ENCODE measurements at regions not wholly inside any gene's neighbourhood (a gene's known extent, or its start where the extent isn't known, plus 50 kb on each side); places are given as distances from the start of the nearest gene placed in this dataset.

GRCh38 chr1:218573925-218574324, 228.8 kb downstream of the TGFB2 start:
- in situ Hi-C loops (cut with HindIII; ENCODE audit: low sequenced_read_pairs) = loop anchor here (5.0 kb wide), 1 partner anchor 42 kb away; no protein-coding TSS in a partner anchor

DNA sequence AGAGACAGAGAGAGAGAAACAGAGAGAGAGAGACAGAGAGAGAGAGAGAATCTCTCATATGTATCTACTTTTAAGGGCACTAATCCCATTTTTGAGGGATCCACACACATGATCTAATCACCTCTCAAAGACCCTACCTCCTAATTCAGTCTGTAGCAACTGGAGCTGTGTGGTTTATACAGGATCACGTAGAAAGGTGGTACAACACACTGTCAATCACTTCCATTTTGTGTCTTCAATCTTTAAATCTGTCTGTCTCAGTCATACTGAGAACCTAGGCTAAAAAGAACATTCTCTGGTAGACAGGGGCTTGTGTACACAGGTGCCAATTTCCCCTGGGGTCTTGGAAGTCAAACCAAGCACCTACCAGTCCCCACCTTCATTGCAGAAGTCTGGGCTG, 229.9 kb downstream of the TGFB2 start:
- in situ Hi-C loops (cut with HindIII; ENCODE audit: low sequenced_read_pairs) = no loop called here

GRCh38 chr1:218575856-218576255, 230.7 kb downstream of the TGFB2 start:
- in situ Hi-C loops (cut with HindIII; ENCODE audit: low sequenced_read_pairs) = no loop called here

DNA sequence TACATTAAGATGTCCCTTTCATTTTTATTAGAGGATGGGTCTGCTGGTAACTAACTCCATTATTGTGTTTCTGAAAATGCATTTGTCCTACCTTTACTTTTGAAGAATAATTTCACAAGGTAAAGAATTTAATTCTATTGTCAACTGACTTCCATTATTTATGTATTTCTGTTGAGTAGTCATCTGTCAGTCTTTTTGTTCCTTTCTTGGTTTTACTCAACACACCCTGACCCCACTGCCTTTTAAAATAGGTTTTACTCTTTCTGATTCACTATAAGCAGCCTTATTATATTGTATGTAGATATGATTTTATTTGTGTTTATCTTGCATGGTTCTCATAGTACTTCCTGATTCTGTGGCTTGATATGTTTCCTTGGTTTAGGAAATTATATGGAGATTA, 237.5 kb downstream of the TGFB2 start:
- in situ Hi-C loops (cut with HindIII; ENCODE audit: low sequenced_read_pairs) = no loop called here

- in situ Hi-C loops (cut with HindIII; ENCODE audit: low sequenced_read_pairs) = no loop called here
Observed at GRCh38 chr1:218584418-218585155, 239.5 kb downstream of the TGFB2 start.

GRCh38 chr1:218585511-218586184, 240.5 kb downstream of the TGFB2 start:
- in situ Hi-C loops (cut with HindIII; ENCODE audit: low sequenced_read_pairs) = no loop called here

- in situ Hi-C loops (cut with HindIII; ENCODE audit: low sequenced_read_pairs) = no loop called here
Observed at GRCh38 chr1:218587900-218588299, 242.8 kb downstream of the TGFB2 start.

- in situ Hi-C loops (cut with HindIII; ENCODE audit: low sequenced_read_pairs) = no loop called here
Observed at GRCh38 chr1:218588540-218589172, 243.5 kb downstream of the TGFB2 start.

DNA sequence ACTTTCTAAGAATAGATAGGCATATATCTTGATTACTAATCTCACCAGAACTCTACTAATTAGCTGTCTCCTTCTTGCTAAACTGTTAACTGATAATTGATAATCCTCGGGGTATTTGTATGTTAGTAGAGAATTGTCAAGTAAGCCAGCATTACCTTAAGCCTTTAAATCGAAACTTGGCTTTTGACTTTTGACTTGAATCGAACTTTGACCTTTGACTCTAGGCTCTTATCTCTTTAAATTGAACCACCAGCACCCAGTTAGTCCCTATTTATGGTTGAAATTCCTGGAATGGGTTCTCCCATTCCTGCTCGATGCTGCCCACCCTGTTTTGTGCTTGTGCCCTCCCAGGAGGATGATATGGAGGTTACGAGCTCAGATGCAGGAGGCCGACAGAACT, 244.4 kb downstream of the TGFB2 start:
- in situ Hi-C loops (cut with HindIII; ENCODE audit: low sequenced_read_pairs) = no loop called here

- in situ Hi-C loops (cut with HindIII; ENCODE audit: low sequenced_read_pairs) = no loop called here
Observed at GRCh38 chr1:218591966-218592365, 246.8 kb downstream of the TGFB2 start.

- in situ Hi-C loops (cut with HindIII; ENCODE audit: low sequenced_read_pairs) = no loop called here
Observed at GRCh38 chr1:218592688-218593087, 247.6 kb downstream of the TGFB2 start.

DNA sequence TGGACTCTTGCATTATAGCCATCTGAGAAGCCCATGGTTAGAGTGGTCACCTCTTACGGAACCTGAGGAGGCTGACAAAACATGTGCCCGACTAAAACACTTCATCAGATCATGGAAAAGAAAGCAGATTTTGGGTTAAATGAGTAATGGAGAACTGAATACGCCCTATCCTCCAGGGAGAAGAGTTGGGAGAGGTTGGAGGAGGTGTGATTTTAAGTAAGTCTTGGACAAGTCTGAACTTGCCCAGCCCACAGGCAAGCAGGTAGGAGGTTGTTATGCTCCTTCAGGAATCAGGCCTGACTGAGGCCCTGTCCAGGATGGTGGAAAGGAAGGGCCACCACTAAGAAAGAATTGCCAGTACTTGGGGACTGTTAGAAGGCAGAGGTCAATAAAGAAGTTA, 255.8 kb downstream of the TGFB2 start:
- in situ Hi-C loops (cut with HindIII; ENCODE audit: low sequenced_read_pairs) = no loop called here

DNA sequence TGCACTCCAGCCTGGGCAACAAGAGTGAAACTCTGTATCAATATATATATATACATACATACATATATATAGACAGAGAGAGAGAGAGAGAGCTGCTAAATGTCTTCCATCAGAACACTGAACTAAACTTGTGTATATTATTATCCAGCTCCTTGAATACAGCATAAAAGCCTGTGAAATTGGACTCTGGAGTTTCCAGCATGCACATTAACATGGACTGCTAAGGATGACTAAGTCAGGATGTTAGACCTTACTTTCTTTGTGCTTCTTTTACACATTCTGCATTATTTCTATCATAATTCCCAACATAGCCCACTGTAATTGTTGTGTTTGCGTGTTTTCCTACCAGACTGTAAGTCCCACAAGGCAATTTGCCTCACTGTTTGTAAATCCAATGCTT, 259.1 kb downstream of the TGFB2 start:
- in situ Hi-C loops (cut with HindIII; ENCODE audit: low sequenced_read_pairs) = no loop called here

DNA sequence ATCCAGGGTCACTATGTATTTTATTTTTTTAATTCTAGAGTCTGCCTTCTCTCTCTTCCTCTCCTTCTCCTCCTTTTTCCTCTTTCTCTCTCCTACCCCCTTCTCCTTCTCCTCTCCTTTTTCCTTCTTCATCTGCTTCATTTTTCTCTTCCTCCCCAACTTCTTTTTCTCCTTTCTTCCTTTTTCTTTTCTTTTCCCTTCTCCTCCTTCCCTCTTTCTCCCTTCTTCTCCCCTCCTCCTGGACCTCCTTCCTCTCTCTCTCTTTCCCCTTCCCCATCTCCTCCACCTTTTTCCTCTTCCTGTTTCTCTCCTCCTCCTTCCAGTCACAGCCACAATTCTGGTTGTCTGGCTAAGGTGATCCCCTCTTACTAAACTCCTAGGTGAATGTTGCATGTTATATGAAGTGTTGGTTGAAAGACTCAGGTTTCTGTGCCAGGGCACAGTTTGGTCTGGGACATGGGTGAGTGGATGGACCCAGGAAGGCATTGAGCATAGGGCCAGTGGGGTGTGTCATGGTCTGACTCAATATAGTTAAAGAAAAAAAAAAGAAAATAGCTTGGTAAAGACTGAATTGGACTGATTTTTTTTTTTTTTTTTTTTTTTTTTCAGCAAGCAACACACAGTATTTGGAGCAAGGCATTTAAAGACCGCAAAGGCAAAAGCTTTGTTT, 266.9 kb downstream of the TGFB2 start:
- in situ Hi-C loops (cut with HindIII; ENCODE audit: low sequenced_read_pairs) = no loop called here

GRCh38 chr1:218613105-218613504, 268.0 kb downstream of the TGFB2 start:
- in situ Hi-C loops (cut with HindIII; ENCODE audit: low sequenced_read_pairs) = no loop called here

GRCh38 chr1:218614031-218614430, 268.9 kb downstream of the TGFB2 start:
- in situ Hi-C loops (cut with HindIII; ENCODE audit: low sequenced_read_pairs) = no loop called here

DNA sequence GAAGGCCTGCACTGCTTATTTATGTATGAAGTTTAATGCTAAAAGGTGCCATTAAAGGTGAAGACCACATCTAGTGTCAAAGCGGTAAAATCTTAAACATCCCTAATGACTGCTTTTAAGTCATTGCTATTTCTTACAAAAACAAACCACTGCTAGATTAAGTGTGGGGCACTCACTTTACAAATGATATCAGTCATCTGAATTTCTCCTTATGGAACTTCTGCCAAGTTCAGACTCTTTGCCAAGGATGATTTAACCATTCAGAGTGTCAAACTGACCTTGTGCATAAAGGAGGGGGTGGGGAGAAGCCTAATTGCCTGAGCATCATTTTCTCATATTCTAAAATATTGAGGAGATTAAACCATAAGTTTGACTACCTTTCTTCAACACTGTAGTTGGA, 271.5 kb downstream of the TGFB2 start:
- in situ Hi-C loops (cut with HindIII; ENCODE audit: low sequenced_read_pairs) = no loop called here

- in situ Hi-C loops (cut with HindIII; ENCODE audit: low sequenced_read_pairs) = no loop called here
Observed at GRCh38 chr1:218617986-218618385, 272.9 kb downstream of the TGFB2 start.

DNA sequence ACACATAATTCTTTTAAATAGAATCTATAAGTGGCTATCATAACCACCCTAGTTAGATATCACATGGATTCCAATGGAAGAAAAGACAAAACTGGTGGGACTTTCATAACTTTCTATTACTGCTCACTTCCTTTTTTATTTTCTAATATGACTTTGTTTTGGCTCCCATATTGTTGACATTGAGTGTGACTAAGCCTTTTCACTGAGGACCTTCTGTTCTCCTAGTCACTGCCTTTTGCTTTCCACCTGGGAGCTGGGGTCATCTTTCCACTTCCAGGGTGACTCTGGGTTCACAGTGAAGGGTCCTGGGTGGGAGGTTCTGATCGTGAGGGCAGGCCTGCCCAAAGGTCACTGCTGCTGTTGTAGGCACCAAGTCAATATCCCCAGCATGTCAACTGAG, 275.8 kb downstream of the TGFB2 start:
- in situ Hi-C loops (cut with HindIII; ENCODE audit: low sequenced_read_pairs) = no loop called here

DNA sequence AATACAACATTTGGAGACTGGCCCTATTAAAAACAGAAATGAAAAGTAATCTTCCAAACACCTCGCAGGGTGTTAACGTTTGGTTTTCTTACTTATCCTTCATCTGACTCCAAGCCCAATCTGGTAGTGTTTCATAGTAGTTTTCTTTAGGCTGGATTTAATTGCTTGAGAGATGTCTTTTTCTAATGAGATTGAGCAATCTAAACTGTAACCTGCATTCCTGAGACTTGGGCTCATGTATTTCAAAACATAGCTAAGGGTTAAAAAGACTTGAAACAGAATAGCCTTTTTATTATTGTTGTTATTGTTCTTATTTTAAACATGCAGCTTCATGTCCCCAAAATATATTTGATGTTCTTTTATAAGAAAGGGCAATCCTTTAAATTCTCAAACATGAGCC, 278.9 kb downstream of the TGFB2 start:
- in situ Hi-C loops (cut with HindIII; ENCODE audit: low sequenced_read_pairs) = no loop called here

GRCh38 chr1:218625393-218625792, 280.3 kb downstream of the TGFB2 start:
- in situ Hi-C loops (cut with HindIII; ENCODE audit: low sequenced_read_pairs) = no loop called here
